ENCODE measurements at regions not wholly inside any gene's neighbourhood (a gene's known extent, or its start where the extent isn't known, plus 50 kb on each side); places are given as distances from the start of the nearest gene placed in this dataset.

GRCh38 chr11:110974731-110975130 is 262.5 kb upstream of the ARHGAP20 start:
- DNase-seq, result no peak

- DNase-seq, result no peak
These were observed 261.3 kb upstream of the ARHGAP20 start for GRCh38 chr11:110973401-110973980.

DNA sequence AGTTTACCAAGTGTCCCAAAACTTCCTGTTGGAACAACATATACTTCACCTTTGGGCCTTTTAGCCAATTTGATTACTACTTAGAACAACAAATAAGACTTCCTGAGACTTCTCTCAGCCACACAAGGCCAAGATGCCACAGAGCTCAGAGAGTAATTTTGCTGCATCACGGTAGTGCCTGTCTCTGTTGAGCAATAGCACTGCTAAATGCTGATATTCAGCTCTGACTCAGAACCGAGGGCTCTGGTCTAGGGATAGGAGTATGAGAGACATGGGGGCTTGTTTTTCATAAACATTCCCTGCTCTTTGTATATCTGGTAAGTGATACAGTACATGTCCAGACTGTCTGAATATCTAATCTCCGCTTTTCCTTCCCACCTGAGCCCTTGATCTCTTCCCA is 260.4 kb upstream of the ARHGAP20 start:
- no peak for DNase-seq

GRCh38 chr11:110972106-110972505 is 259.9 kb upstream of the ARHGAP20 start:
- DNase-seq, result no peak

DNA sequence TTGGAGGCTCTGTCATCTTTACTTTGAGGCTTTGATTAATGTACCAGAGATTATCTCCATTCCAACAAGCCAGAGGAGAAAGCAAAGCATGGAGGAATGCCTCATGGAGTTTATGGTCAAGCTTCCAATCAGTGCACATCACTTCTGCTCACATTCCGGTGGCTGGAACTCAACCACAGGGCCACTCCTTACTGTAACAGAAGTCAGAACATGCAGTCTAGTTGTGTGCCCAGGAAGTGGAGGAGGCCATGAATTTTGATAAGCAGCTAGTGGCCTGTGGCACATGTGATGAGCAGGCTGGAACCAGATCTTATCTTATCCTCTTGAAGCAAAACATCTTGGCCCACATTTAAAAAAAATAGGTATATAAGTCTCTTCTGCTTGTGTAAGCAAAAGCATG is 258.9 kb upstream of the ARHGAP20 start:
- no peak for DNase-seq

DNA sequence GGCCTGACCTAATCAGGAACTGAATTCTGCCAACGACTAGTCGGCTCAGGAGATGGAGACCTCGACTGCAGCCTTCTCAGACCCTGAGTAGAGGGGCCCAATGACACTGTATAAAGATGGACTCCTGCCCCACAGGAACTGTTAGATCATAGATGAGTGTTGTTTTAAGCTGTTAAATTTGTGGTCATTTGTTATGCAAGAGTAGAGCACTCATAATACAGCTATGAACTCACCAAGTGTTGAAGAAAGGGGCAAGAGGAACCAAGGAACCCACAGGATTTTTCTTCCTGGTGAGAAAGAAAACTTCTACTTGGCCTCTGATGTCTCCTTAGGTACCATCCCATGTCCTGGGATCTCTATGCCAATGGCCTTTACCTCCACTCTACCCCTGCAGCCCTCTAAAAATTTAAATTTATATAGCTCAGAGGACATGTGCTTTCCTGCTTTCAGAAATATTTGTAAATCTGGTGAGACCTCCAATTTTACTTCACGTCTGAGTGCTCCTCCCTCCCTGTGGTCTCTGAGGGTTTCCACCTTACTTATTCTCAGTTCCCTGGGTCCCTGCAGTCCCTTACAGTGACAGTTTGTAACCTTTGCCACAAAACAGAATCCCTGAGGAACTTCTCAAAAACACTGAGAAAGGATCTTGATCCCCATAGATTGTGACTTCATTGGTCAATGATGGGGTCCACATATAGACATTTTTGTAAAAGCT is 256.3 kb upstream of the ARHGAP20 start:
- no peak for DNase-seq

- no peak for DNase-seq
These were observed 253.9 kb upstream of the ARHGAP20 start for GRCh38 chr11:110966131-110966530.

DNA sequence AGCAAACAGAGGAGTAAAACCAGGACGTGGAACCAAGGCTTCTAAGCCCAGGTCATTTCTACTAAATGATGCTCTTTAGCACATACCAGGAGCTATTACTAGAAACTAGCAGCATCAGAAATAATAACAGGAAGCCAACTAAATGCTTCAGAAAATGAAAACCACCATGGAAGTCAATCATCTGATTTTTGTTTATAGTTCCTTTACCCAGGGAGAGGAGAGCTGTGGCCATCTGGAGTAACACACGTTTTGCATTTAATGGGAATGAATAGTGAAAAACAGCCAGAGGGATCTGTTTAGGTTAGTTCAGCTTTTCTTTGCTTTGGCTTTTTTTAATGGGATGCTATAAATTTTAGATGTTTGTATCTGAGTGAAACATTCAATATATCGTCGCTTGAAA is 250.7 kb upstream of the ARHGAP20 start:
- DNase-seq, result no peak

DNA sequence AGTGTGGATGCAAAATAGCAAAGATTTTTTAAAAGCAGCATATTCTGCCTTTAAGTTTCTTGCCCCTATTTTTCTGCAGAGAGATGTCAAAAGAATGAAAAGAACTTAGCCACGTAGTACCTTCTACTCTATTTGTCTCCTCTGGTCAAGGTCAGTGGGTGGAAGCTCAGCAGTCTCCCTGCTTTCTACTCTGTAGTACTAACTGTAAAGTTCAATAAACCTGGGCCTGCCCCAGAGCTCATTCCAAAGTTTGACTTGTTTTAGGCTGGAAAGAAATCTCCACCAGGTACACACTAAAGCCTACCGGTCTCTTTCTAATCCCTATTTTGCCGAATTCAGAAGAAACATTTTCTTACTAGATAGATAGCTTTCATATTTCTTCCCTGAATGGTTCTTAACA is 247.9 kb upstream of the ARHGAP20 start:
- DNase-seq, result no peak

DNA sequence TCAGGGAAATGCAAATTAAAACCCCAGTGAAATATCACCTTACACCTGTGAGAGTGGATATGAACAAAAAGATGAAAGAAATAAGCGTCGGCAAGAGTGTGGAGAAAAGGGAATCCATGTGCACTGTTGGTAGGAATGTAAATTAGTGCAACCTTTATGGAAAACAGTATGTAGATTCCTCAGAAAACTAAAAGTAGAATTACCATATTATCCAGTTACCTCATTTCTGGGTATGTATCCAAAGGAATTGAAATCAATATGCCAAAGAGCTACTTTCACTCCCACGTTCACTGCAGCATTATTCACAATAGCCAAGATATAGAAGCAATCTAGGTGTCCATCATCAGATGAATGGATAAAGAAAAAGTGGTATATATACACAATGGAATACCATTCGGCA is 246.0 kb upstream of the ARHGAP20 start:
- DNase-seq, result no peak

GRCh38 chr11:110955776-110956175 is 243.5 kb upstream of the ARHGAP20 start:
- DNase-seq, result no peak

DNA sequence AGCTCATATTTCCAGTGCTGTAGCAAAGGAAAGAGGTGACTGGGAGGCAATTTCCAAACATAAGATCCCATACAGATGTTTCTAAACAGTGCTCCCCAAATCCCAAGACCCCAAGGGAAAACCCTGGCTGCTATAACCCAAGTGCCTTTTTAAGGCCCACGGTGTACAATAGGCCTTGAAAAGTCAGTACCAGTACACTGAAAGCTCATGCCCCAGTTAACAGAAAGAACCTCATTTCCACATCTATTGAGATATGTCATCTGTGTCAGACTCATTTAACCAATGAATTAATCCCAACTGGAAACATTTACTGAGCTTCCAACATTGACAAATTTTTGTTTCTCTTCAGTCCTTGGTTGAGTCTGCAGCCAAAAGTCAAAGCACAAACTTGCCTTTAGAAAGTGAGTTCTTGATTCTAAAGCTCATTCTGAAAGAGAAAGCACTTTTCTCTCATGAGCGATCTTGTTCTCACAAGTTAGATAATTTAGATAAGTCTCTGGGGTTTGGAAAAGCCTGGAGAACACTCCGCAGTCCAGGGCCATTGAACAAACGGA is 239.8 kb upstream of the ARHGAP20 start:
- no peak for DNase-seq

- no peak for DNase-seq
These were observed 239.1 kb upstream of the ARHGAP20 start for GRCh38 chr11:110951037-110951949.

DNA sequence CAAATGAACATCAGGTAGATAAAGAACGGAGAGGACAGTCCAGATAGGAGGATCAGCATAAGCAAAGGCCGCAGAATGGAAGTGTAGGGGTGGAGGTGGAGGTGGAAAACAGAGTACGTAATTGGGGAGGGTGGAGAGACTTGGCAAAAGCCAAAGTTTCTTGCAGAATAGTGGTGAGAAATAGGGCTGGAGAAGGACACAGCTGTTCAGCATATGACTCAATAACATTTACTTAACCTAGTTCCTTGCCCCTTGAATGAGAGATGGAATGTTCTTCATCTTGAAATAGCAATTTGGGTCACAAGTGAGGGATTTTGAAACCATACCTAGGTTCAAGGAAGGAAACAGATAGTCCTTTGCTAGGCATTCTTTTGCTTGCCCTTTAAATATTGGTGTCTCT is 235.9 kb upstream of the ARHGAP20 start:
- no peak for DNase-seq

DNA sequence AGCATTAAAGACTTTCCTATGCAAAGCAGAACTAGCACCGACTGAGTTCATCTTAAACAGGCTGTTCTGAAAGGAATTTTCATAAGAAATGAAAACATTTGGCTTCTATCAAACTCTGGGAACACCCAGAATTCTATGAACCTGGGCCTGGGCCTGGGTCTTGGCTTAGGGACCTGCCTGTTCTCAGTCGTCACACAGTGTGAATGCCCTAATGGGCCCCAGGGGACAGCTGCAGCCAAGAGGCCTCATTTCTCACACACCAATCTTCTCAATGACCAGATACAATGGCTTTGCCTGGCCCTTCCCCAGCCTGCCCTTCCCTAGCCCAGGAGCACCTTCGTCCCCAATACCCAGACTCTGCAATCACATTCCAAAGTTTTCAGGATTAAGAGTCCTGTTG is 234.9 kb upstream of the ARHGAP20 start:
- DNase-seq, result no peak

DNA sequence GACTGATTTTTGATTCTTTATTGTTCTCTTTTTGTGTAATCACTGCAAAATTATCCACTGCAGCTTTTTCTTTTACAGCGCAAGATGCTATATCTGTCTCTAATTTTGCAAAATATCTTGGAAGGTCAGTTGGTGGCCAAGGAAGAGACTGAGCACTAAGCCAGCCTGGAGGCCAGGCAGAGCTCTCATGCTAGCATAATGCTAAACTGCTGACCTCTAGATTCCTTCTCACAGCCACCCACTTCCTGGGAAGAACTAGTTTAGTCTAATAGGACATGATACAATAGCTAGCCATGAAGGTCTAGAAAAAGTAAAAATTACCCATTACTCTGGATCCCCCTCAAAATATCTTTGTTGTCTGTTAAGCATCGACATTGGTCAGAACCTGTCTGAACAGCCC is 227.2 kb upstream of the ARHGAP20 start:
- DNase-seq, result no peak

DNA sequence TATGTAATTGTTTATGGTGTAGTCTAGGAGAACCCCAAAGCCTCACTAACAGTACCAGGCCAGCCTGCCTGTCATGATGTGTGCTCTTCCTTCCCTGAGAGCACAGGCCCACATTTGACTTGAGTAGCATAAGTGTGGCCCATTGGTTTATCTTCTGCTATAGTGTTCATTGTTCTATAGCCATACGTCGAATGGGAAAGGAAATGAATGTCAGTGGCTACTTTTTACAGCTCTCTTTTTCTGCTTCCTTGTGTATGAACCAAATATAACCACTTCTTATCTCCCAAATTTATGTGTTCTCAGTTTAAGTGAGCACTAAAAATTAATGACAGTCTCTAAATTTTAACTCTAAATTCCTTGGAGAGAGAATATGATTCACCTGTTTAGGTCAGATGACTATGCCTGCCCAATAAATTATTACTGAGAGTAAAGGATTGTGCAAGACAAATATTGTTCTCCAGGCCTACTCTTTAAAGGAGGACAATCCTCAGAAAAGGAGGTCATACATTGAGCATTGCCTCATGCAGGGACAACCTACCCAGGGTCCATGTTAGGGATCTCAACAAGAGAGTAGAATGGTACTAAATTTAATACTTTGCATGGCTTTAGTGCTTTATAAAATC is 222.9 kb upstream of the ARHGAP20 start:
- no peak for DNase-seq

GRCh38 chr11:110929129-110929528 is 216.9 kb upstream of the ARHGAP20 start:
- no peak for DNase-seq

- DNase-seq, result no peak
These were observed 216.2 kb upstream of the ARHGAP20 start for GRCh38 chr11:110928391-110928790.

- no peak for DNase-seq
These were observed 209.7 kb upstream of the ARHGAP20 start for GRCh38 chr11:110921742-110922521.

DNA sequence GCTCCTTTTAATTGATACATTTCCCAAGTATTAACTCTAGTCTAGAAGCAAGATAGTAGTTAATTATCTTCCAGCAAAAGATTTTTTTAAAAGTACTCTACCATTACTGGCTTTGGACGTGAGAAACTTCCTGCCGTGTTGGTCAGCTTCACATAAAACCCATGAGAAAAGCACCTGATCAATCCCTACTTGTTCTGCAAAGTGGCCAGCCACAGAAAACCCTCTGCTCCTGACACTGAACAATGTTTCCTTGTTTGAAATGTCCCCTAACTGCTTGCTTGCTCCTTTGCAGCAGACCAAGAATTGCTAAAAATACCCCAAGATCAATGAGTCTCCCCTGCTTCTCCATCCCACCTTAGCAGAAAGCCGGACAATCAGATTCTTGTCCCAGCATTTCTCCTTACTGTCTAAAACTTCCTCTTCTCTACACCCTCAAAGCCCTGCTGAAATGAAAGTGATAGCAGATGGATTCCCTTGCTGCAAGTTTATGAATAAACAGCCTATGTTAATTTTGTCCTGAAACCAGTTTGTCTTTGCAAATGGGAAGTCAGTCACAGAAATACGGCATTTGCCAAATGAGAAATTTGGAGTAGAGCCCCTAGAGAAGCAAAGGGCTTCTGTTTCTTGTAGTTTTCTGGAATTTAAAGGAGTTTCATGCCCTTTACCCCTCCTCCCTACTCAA is 207.1 kb upstream of the ARHGAP20 start:
- DNase-seq, result no peak

DNA sequence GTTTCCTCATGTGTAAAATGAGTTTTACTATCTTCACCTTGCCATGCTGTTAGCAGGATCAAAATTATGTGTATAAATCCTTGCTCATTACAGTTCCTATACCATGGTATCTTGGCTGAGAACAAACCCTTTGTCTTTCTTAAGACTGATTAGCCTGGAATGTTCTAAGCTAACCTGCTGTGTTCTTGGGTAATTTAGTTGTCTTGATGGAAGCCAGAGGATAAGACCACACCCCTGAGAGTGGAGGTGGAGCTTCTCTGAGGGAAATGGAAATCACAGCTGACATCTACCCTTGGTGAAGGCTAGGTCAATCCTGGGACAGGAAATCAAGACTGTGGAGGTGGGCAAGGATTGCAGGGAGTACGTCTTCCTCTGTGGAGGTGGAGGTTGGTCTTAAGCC is 206.1 kb upstream of the ARHGAP20 start:
- DNase-seq, result no peak
